Dedifferentiated amniotic fluid mesenchymal stem cell (primary cell): ENCODE measurements at regions not wholly inside any gene's neighbourhood (a gene's known extent, or its start where the extent isn't known, plus 50 kb on each side); places are given as distances from the start of the nearest gene placed in this dataset.

Experiments
- DNase-seq: peaks from one replicate; pipeline ENCODE4 v3.0.0-alpha.2; 2016; ENCODE audit errors: extremely low spot score

GRCh38 chr11:130612291-130612851 lies 163.9 kb downstream of the ADAMTS15 start:
- peak; percentile 31 for DNase-seq

- DNase-seq = no peak
Measured at GRCh38 chr11:130613396-130613795, 165.0 kb downstream of the ADAMTS15 start.

- DNase-seq = no peak
Measured at GRCh38 chr11:130614591-130614990, 166.1 kb downstream of the ADAMTS15 start.

- DNase-seq = no peak
Measured at GRCh38 chr11:130615561-130615960, 167.1 kb downstream of the ADAMTS15 start.

- no peak for DNase-seq
Measured at GRCh38 chr11:130616573-130616972, 168.1 kb downstream of the ADAMTS15 start.

- DNase-seq = no peak
Measured at GRCh38 chr11:130617001-130617400, 168.6 kb downstream of the ADAMTS15 start.

- no peak for DNase-seq
Measured at GRCh38 chr11:130620548-130620947, 172.1 kb downstream of the ADAMTS15 start.

- no peak for DNase-seq
Measured at GRCh38 chr11:130622141-130622542, 173.7 kb downstream of the ADAMTS15 start.

GRCh38 chr11:130623670-130624668 lies 175.5 kb downstream of the ADAMTS15 start:
- no peak for DNase-seq

DNA sequence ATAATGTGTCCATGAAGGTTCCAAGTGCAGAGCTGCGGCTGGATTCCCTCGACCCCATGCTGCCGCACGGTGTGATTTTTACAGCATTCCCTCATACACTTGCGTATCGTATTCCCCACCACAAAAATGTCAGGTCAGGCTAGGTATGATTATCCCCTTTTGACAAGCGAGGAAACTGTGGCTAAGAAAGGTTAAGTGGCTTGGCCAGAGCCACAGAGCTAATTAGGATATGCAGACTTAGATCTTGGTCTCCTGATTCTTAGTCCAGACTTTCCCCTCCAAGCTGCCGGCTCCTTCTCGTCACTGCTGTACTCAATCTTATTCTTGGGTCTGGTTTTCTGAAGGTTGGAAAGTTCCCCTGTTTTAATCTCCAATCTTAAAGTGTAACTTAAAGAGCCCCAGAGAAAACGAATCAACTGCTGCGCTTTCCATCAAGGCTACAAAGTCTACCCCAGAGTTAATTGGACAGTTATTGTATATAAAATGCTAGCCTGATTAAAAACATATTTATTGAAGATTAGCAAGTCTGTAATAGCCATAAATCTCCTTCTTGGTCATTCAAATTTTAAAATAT lies 176.6 kb downstream of the ADAMTS15 start:
- DNase-seq = no peak

GRCh38 chr11:130625578-130626306 lies 177.3 kb downstream of the ADAMTS15 start:
- no peak for DNase-seq

- no peak for DNase-seq
Measured at GRCh38 chr11:130629039-130629438, 180.6 kb downstream of the ADAMTS15 start.

DNA sequence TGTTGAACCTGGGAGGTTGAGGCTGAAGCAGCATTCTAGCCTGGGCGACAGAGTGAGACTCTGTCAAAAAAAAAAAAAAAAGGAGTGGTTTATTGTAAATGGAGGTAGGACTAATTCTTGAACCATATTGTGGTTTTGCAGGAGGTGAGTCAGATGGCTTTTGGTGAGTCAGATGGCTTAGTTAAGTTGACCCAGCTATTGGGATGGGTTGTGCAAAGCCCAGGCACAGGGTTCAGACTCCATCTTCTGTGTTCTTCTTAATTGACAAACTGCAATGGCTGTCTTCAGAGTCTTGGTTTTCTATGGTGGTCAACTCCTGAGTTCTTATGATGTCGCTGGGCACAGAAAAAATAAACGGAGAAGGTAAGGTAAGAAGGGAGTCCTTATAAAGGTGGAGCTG lies 182.7 kb downstream of the ADAMTS15 start:
- peak; percentile 38 for DNase-seq

GRCh38 chr11:130633466-130633865 lies 185.0 kb downstream of the ADAMTS15 start:
- DNase-seq = no peak

DNA sequence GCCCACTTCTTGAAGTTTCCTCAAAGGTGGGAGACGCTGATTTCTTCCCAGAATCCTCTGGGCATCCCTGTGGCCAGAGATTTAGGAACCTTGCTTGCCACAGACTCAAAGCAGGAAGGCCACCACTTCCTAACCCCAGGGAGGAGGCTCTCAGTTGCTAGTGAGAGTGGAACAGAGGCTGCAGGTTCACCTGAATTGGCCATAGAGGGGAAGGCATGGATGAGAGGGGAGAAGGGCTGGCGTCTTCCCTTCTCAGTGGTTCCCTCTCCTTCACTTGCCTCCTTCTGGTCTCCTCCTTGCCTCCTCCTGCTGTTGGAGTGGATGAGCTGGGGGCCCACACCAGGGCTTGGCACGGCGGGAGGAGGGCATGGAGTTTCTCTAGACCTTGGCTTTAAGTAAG lies 185.7 kb downstream of the ADAMTS15 start:
- no peak for DNase-seq

DNA sequence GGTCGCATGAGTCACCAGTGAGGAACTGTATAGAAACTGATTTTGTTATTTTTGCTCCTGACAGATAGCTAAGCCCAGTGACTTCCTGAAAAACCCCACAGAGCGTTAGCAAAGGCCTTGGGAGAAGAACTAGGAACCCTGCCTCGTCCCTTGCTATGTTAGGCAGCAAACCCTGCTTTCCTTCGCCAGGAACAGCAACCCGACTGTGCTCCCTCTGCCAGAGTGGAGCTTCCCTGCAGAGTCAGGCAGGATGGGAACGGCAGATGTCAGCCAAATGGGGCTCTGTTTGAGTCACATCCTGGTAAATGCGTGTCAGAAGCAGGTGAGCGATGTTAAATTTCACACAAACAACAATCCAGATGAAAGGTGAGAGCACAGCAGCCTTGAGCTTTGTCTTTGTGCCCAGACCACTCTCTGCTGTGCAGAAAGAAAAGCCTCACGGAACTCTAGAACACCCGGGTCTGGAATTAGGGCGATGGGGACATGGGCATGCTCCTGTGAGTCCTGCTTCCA lies 186.6 kb downstream of the ADAMTS15 start:
- no peak for DNase-seq

GRCh38 chr11:130635937-130636630 lies 187.6 kb downstream of the ADAMTS15 start:
- DNase-seq = no peak

DNA sequence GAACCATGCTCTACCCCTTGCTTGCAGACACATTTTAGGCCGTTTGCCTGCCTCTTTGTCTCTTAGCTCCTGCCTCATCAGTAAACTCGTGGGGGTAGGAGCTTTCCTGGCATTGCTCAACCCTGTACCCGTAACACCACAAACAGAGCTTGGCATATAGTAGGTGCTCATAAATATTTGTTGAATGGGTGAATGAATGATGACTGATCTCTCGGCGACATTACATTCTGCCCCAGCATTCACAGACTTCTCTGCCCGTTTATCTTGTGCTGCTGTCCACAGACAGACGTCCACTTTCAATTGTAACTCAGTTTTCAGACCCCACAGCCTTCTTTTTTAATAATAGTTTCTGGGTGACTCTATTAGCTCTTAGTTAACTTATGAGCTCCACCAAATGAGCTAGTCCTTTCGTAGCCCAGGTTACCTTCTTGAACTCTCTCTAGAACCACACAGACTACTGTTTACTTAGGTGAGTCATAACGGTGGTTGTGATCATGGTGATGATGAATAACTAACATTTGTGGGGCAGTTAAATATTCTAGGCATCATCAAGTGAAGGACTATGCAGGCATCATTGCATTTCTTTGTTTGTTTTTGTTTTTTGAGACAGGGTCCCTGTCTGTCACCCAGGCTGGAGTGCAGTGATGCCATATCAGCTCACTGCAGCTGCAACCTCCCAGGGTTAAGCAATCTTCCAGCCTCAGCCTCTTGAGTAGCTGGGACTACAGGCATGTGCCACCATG lies 188.4 kb downstream of the ADAMTS15 start:
- DNase-seq = no peak

GRCh38 chr11:130637566-130637965 lies 189.1 kb downstream of the ADAMTS15 start:
- no peak for DNase-seq

DNA sequence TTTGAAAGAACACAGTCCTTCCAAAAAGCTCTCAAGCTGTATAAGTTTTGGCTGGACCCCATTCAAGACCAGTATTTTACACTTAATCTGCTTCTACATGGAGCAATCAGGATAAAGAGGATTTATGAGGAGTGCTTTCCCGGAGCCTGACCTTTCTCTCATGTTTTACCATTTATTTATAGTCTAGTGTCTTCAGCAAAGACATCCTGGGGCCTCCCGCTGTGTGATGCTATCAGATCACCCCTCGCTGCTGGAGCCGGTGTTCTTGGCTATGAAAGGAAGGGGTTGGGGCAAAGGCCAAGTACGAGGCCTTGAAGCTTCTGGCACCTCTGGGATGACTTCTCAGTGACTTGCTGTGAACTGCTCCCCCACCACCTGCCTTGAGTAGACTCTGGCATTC lies 189.6 kb downstream of the ADAMTS15 start:
- no peak for DNase-seq

GRCh38 chr11:130638624-130639023 lies 190.2 kb downstream of the ADAMTS15 start:
- no peak for DNase-seq
